ENCODE measurements at regions not wholly inside any gene's neighbourhood (a gene's known extent, or its start where the extent isn't known, plus 50 kb on each side); places are given as distances from the start of the nearest gene placed in this dataset.

GRCh38 chr1:217153361-217153760 lies 430.1 kb upstream of the ESRRG start:
- TF ChIP-seq MXI1 (IDR thresholded peaks at IDR 0.05; ENCODE audit: low read depth, low read length) (no peak), CTCF (IDR thresholded peaks at IDR 0.05 in 2 of 3, conservative IDR thresholded peaks at IDR 0.05 in 1 of 3; ENCODE audit: insufficient read depth in 2 of 3, low read depth in 1 of 3, low read length in 3 of 3) (no peak), SMARCE1 (IDR thresholded peaks at IDR 0.05) (no peak), ELK3 (CRISPR knock-in tag; IDR thresholded peaks at IDR 0.05) (no peak), ZNF609 (CRISPR knock-in tag; IDR thresholded peaks at IDR 0.05; ENCODE audit: borderline replicate concordance) (no peak), JUN (IDR thresholded peaks at IDR 0.05; ENCODE audit: borderline replicate concordance, low read depth, low read length) (no peak), JUN (CRISPR knock-in tag; IDR thresholded peaks at IDR 0.05; ENCODE audit: borderline replicate concordance) (no peak), LARP7 (IDR thresholded peaks at IDR 0.05) (no peak), PURB (CRISPR knock-in tag; IDR thresholded peaks at IDR 0.05; ENCODE audit: low read depth) (no peak), ZSCAN32 (CRISPR knock-in tag; IDR thresholded peaks at IDR 0.05) (no peak)
- TF ChIP-seq, protein P1, sequence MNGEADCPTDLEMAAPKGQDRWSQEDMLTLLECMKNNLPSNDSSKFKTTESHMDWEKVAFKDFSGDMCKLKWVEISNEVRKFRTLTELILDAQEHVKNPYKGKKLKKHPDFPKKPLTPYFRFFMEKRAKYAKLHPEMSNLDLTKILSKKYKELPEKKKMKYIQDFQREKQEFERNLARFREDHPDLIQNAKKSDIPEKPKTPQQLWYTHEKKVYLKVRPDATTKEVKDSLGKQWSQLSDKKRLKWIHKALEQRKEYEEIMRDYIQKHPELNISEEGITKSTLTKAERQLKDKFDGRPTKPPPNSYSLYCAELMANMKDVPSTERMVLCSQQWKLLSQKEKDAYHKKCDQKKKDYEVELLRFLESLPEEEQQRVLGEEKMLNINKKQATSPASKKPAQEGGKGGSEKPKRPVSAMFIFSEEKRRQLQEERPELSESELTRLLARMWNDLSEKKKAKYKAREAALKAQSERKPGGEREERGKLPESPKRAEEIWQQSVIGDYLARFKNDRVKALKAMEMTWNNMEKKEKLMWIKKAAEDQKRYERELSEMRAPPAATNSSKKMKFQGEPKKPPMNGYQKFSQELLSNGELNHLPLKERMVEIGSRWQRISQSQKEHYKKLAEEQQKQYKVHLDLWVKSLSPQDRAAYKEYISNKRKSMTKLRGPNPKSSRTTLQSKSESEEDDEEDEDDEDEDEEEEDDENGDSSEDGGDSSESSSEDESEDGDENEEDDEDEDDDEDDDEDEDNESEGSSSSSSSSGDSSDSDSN (IDR thresholded peaks at IDR 0.05; ENCODE audit: borderline replicate concordance in 1 of 2, low read depth in 2 of 2, low read length in 2 of 2): no peak
